CD4-positive, alpha-beta T cell (primary cell): ENCODE measurements at regions not wholly inside any gene's neighbourhood (a gene's known extent, or its start where the extent isn't known, plus 50 kb on each side); places are given as distances from the start of the nearest gene placed in this dataset.

ENCODE experiments used
- ATAC-seq: fragments of 200-7000 bp; cut with Tn5 transposase; one replicate; pipeline ENCODE4 v1.10.0; 2022; ENCODE audit warnings: mild to moderate bottlenecking; ENCODE audit not compliant: poor library complexity
- CTCF ChIA-PET: fragments of 350-600 bp; sonication (Branson Sonifier 250); formaldehyde crosslinking; loops from one replicate; lab custom pipeline; 2021; ENCODE audit warnings: antibody characterized with exemption, inconsistent platforms; lab: Charles Lee
- POLR2A ChIA-PET: fragments of 350-600 bp; sonication (Branson Sonifier 250); formaldehyde crosslinking; loops from one replicate; lab custom pipeline; 2021; ENCODE audit warnings: antibody characterized with exemption, inconsistent platforms; lab: Charles Lee
- DNase-seq, 14 experiments: peaks; one replicate each; pipeline ENCODE4 v3.0.0-alpha.2; 2013 to 2020; ENCODE audit warnings: mixed read lengths in 2 of 14
- H3K27ac ChIP-seq, 2 donors: one replicate each; pipeline versions ENCODE4 v1.5.1 to v1.7.0; 2013; ENCODE audit warnings: low read length in 2 of 2, low read depth in 1 of 2, mild to moderate bottlenecking in 1 of 2
- H3K27me3 ChIP-seq, 2 experiments: 1 replicate in 1 of 2; 2 replicates in 1 of 2; pipeline versions ENCODE4 v1.6.1 to v1.7.0; 2013; ENCODE audit warnings: low read length in 2 of 2, control low read depth in 1 of 2, mild to moderate bottlenecking in 1 of 2, moderate library complexity in 1 of 2; ENCODE audit not compliant: insufficient read depth in 2 of 2, control insufficient read depth in 1 of 2
- H3K36me3 ChIP-seq: one replicate; pipeline ENCODE4 v1.6.1; 2013; ENCODE audit warnings: low read length, control low read depth; ENCODE audit not compliant: insufficient read depth
- H3K4me1 ChIP-seq: one replicate; pipeline ENCODE4 v1.6.1; 2013; ENCODE audit warnings: low read length, control low read depth; ENCODE audit not compliant: insufficient read depth
- H3K4me3 ChIP-seq: one replicate; pipeline ENCODE4 v1.5.1; 2013; ENCODE audit warnings: mild to moderate bottlenecking, low read length, moderate library complexity
- H3K9me3 ChIP-seq, 2 experiments: 1 replicate in 1 of 2; 2 replicates in 1 of 2; pipeline versions ENCODE4 v1.6.1 to v1.7.0; 2013; ENCODE audit warnings: low read length in 2 of 2, mild to moderate bottlenecking in 2 of 2, control low read depth in 1 of 2, moderate library complexity in 1 of 2; ENCODE audit not compliant: control insufficient read depth in 1 of 2, insufficient read depth in 1 of 2
- H3K27ac Mint-ChIP-seq: one replicate; pipeline ENCODE4 v1.8.0; 2020; ENCODE audit warnings: mixed read lengths
- H3K27me3 Mint-ChIP-seq: one replicate; pipeline ENCODE4 v1.8.0; 2021; ENCODE audit warnings: mixed read lengths
- H3K36me3 Mint-ChIP-seq: one replicate; pipeline ENCODE4 v1.8.0; 2021; ENCODE audit warnings: low read depth, mixed read lengths
- H3K4me1 Mint-ChIP-seq: one replicate; pipeline ENCODE4 v1.8.0; 2021; ENCODE audit warnings: low read depth, mixed read lengths
- H3K4me3 Mint-ChIP-seq: one replicate; pipeline ENCODE4 v1.8.0; 2020; ENCODE audit warnings: mild to moderate bottlenecking, mixed read lengths
- H3K9me3 Mint-ChIP-seq: one replicate; pipeline ENCODE4 v1.8.0; 2020; ENCODE audit warnings: mixed read lengths
- intact Hi-C, 2 experiments: fragments of 100-400 bp; cut with DNase I in 1 of 2; cut with micrococcal nuclease in 1 of 2; formaldehyde crosslinking; loops; one replicate each; pipeline versions ENCODE4 v1.15.1 to v1.9.0; 2023 to 2025; cut with DNase I, micrococcal nuclease
- TF ChIP-seq, protein P1 (sequence below): fragments of 200-600 bp; IDR thresholded peaks from one replicate; pipeline ENCODE4 v1.8.0; 2022; ENCODE audit warnings: antibody characterized with exemption, mild to moderate bottlenecking

- intact Hi-C loops: no loop called here
- Mint-ChIP-seq H3K27ac (no peak overlapping the region), H3K9me3 (no peaks in the 10 kb centered on the region), H3K27me3 (no peaks in the 10 kb centered on the region), H3K4me3 (no peak overlapping the region), H3K36me3 (no peaks in the 10 kb centered on the region), H3K4me1 (no peaks in the 10 kb centered on the region)
- ChIA-PET POLR2A (no interaction called here), CTCF (interaction anchor here (0.6 kb wide), 1 partner anchor 152 kb away, joined by 4 read pairs; no protein-coding TSS in a partner anchor)
- no peaks in the 10 kb centered on the region for H3K27me3 ChIP-seq
- H3K27ac ChIP-seq: no peak overlapping the region
- no peak overlapping the region for H3K4me3 ChIP-seq
- TF ChIP-seq, protein P1, sequence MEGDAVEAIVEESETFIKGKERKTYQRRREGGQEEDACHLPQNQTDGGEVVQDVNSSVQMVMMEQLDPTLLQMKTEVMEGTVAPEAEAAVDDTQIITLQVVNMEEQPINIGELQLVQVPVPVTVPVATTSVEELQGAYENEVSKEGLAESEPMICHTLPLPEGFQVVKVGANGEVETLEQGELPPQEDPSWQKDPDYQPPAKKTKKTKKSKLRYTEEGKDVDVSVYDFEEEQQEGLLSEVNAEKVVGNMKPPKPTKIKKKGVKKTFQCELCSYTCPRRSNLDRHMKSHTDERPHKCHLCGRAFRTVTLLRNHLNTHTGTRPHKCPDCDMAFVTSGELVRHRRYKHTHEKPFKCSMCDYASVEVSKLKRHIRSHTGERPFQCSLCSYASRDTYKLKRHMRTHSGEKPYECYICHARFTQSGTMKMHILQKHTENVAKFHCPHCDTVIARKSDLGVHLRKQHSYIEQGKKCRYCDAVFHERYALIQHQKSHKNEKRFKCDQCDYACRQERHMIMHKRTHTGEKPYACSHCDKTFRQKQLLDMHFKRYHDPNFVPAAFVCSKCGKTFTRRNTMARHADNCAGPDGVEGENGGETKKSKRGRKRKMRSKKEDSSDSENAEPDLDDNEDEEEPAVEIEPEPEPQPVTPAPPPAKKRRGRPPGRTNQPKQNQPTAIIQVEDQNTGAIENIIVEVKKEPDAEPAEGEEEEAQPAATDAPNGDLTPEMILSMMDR: no peak
- H3K36me3 ChIP-seq: no peaks in the 10 kb centered on the region
- H3K4me1 ChIP-seq: no peaks in the 10 kb centered on the region
- no peak for DNase-seq
- no peak for ATAC-seq
- H3K9me3 ChIP-seq: no peaks in the 10 kb centered on the region
These were observed 478.6 kb upstream of the KLF6 start for GRCh38 chr10:4263601-4263921.

DNA sequence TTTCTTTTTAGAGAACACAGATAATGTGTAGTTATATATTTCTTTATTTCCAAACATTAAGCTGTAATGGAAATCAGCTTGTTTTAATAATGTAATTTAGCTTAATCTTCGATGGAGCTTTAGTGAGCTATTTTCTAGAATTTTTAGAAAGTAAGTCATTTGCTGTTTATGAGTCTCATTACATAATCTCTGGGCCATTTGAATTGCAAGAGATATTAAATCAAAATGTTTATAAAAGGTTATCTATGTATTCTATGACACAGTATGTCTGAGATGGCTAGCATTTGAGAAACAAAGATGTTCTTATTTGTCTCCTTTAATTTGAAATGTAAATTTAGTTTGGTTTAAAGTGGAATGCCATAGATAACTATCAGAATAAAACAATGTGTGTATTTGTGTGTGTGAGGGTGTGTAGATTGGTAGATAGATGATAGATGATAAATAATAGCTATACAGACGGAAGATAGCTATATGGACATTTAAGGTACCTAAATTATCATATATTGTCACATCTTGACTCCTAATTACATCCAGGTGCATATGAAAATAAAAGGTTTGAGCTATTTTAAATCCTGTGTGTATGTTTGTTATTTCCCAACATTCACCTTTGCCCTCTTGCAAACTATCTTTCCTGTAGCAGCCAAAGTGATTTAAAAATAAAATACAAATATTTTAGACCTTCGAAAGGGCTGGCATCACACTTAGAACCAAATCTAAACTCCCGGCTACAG, 478.0 kb upstream of the KLF6 start:
- ChIA-PET CTCF (interaction anchor here (0.6 kb wide), 1 partner anchor 152 kb away, joined by 4 read pairs; no protein-coding TSS in a partner anchor), POLR2A (interaction anchor here (0.6 kb wide), 1 partner anchor 20 kb away, joined by 3 read pairs; no protein-coding TSS in a partner anchor)
- Histone ChIP-seq H3K4me1 (no peaks in the 10 kb centered on the region), H3K4me3 (no peak overlapping the region), H3K9me3 (no peaks in the 10 kb centered on the region), H3K36me3 (no peaks in the 10 kb centered on the region), H3K27me3 (no peaks in the 10 kb centered on the region), H3K27ac (no peak overlapping the region)
- no peak overlapping the region for H3K27ac Mint-ChIP-seq
- ATAC-seq (no peak), DNase-seq (no peak)
- no peaks in the 10 kb centered on the region for H3K36me3 Mint-ChIP-seq
- intact Hi-C loops: no loop called here
- no peaks in the 10 kb centered on the region for H3K4me1 Mint-ChIP-seq
- H3K4me3 Mint-ChIP-seq: no peak overlapping the region
- TF ChIP-seq, protein P1: no peak
- H3K9me3 Mint-ChIP-seq: no peaks in the 10 kb centered on the region
- H3K27me3 Mint-ChIP-seq: no peaks in the 10 kb centered on the region

DNA sequence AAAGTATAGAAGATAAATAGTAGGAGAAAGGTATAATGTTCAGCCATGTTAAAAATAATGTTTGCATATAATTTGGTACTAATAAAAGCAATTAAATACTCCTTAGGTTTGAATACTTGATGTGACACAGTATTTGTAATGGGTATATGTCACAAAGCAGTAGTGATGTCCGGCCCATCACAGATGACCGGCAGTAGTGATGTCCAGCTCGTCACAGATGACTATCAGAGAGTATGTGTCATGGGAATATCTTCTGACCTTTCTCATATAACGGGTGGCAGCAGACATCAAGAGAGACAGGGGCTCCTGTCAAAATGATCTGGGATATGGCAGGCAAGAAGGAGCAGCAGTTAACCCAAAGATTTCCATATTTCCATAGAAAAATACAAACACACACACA, 477.4 kb upstream of the KLF6 start:
- DNase-seq (no peak), ATAC-seq (no peak)
- CTCF ChIA-PET: no interaction called here
- Histone ChIP-seq H3K27me3 (no peaks in the 10 kb centered on the region), H3K27ac (no peak overlapping the region), H3K9me3 (no peaks in the 10 kb centered on the region), H3K4me3 (no peak overlapping the region), H3K36me3 (no peaks in the 10 kb centered on the region), H3K4me1 (no peaks in the 10 kb centered on the region)
- Mint-ChIP-seq H3K4me3 (no peak overlapping the region), H3K27me3 (no peaks in the 10 kb centered on the region), H3K27ac (no peak overlapping the region), H3K36me3 (no peaks in the 10 kb centered on the region), H3K4me1 (no peaks in the 10 kb centered on the region), H3K9me3 (no peaks in the 10 kb centered on the region)
- POLR2A ChIA-PET: interaction anchor here (0.6 kb wide), 1 partner anchor 19 kb away, joined by 3 read pairs; no protein-coding TSS in a partner anchor
- TF ChIP-seq, protein P1: no peak
- intact Hi-C loops: no loop called here
